AG04449 (cell line): ENCODE measurements at regions not wholly inside any gene's neighbourhood (a gene's known extent, or its start where the extent isn't known, plus 50 kb on each side); places are given as distances from the start of the nearest gene placed in this dataset.

Source experiments
- CTCF ChIA-PET: fragments of 350-600 bp; formaldehyde crosslinking; extraction: SDS; loops from one replicate; lab custom pipeline; 2021; ENCODE audit warnings: antibody characterized with exemption; lab: Yijun Ruan, JAX
- POLR2A ChIA-PET: fragments of 400-600, 350-600 bp; formaldehyde crosslinking; extraction: SDS; loops from one replicate; lab custom pipeline; 2020; ENCODE audit warnings: antibody characterized with exemption, inconsistent platforms; lab: Yijun Ruan, JAX
- DNase-seq: peaks from one replicate; pipeline ENCODE4 v3.0.0-alpha.2; 2010; ENCODE audit warnings: low read depth, low spot score
- H3K4me3 ChIP-seq: 2 replicates; pipeline ENCODE4 v1.5.1; 2011; ENCODE audit warnings: low read depth, mild to moderate bottlenecking, control low read depth, low read length
- CTCF ChIP-seq: IDR thresholded peaks from one replicate; pipeline ENCODE4 v1.5.1; 2011; ENCODE audit warnings: mild to moderate bottlenecking, moderate library complexity, low read length, control low read depth, inconsistent platforms; ENCODE audit not compliant: insufficient read depth; ENCODE audit errors: missing control alignments

GRCh38 chr4:14583752-14584151, 418.5 kb upstream of the CPEB2 start:
- POLR2A ChIA-PET, result no interaction called here
- DNase-seq, result no peak
- CTCF ChIA-PET, result no interaction called here
- no peak overlapping the region for H3K4me3 ChIP-seq
- TF ChIP-seq CTCF, result no peak

DNA sequence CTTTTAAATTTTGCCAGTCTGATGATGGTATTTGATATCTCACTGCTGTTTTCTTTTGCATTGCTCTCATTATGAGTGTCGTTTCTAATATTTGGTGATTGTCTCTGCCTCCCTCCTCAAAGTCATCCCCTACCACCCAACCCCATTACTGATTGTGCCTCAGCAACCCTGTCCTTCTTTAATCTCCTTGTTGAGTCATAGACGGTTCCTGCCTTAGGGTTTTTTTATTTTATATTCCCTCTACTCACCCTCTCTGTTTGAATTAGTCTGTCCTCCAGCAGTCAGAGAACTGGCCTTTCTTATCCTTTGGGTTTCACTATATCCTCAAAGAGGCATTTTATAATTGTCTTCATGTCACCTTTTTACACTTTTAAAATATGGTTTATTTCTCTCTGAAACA, 409.3 kb upstream of the CPEB2 start:
- ChIA-PET POLR2A (no interaction called here), CTCF (no interaction called here)
- no peak for DNase-seq
- H3K4me3 ChIP-seq, result no peak overlapping the region
- TF ChIP-seq CTCF, result no peak

- DNase-seq, result no peak
- no peak overlapping the region for H3K4me3 ChIP-seq
- CTCF ChIA-PET, result no interaction called here
- POLR2A ChIA-PET, result no interaction called here
- TF ChIP-seq CTCF, result no peak
Measured at GRCh38 chr4:14596028-14596427, 406.3 kb upstream of the CPEB2 start.

DNA sequence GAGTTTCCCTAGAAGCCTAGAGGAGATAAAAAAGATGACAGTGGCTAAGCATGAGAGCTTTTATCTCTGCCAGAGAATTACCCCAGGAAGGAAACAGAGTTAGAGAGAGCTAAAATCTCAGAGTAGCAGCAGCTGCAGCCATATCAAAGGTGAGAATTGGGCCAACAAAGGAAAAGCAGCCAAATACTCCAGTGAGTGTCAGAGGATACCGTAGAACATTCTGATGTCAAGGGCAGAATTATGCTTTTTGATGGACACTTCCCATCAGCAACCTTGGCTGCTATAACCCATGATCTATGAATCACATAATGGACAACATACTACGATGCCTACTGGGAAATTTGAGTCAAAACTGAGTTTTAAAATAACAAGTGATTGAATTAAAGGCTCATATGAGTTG, 405.8 kb upstream of the CPEB2 start:
- H3K4me3 ChIP-seq, result no peak overlapping the region
- TF ChIP-seq CTCF, result no peak
- no peak for DNase-seq
- CTCF ChIA-PET, result interaction anchor here (0.6 kb wide), 1 partner anchor 87 kb away, joined by 3 read pairs; no protein-coding TSS in a partner anchor
- POLR2A ChIA-PET, result no interaction called here

DNA sequence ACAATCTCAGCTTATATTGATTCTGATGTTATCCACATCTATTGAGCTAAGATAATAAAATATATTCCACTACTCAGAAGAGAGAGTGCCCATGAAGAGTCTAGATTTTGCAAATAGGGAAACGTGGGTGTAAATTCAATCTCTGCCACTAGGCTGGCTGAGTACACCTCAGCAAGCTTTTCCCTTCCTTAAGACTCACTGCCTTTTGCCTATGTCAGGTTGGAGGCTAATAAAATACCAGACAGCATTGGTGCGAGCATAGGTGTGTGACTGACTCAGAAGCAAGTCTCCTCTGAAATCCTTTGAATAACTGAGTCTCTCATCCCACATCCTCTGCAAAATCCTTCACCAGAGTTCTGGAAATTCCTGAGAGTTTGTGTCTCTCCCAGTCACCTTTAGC, 405.4 kb upstream of the CPEB2 start:
- POLR2A ChIA-PET, result no interaction called here
- no peak for TF ChIP-seq CTCF
- no peak overlapping the region for H3K4me3 ChIP-seq
- CTCF ChIA-PET, result interaction anchor here (0.6 kb wide), 1 partner anchor 87 kb away, joined by 3 read pairs; no protein-coding TSS in a partner anchor
- no peak for DNase-seq

DNA sequence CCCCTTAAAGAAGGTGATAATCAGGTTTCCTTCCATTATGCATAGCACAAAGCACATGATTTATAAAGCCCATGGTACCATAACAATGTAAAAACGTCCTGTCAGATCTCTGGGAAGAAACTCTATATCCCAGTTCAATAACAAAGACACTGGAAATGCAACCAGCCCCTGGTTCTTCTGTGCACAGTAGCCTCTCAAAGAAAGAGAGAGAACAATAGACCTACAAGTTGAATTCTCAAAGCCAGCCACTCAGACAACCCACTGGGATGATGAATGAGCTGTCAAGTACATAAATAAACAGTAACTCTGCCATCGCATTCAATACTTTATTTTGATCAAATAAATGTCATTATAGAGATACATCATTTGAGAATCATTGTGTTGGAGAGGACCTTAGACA, 400.1 kb upstream of the CPEB2 start:
- CTCF ChIA-PET, result no interaction called here
- H3K4me3 ChIP-seq, result no peak overlapping the region
- no peak for DNase-seq
- POLR2A ChIA-PET, result no interaction called here
- TF ChIP-seq CTCF, result no peak
